ENCODE measurements at regions not wholly inside any gene's neighbourhood (a gene's known extent, or its start where the extent isn't known, plus 50 kb on each side); places are given as distances from the start of the nearest gene placed in this dataset.

GRCh38 chr4:60039908-60040307 lies 1160.2 kb upstream of the ADGRL3 start:
- TF ChIP-seq CTCF (conservative IDR thresholded peaks at IDR 0.05 in 1 of 2, IDR thresholded peaks at IDR 0.05 in 1 of 2; ENCODE audit: extremely low read depth in 1 of 2, insufficient read depth in 1 of 2, low read depth in 1 of 2, low read length in 2 of 2) (no peak), EZH2 (IDR thresholded peaks at IDR 0.05; ENCODE audit: borderline replicate concordance, low read length) (no peak)

Data from mammary epithelial cell (primary cell).